ENCODE measurements at regions not wholly inside any gene's neighbourhood (a gene's known extent, or its start where the extent isn't known, plus 50 kb on each side); places are given as distances from the start of the nearest gene placed in this dataset.

GRCh38 chr16:55179852-55180585, 144.0 kb upstream of the IRX6 start:
- DNase-seq = no peak

GRCh38 chr16:55184052-55184451, 140.0 kb upstream of the IRX6 start:
- no peak for DNase-seq

GRCh38 chr16:55184619-55185018, 139.4 kb upstream of the IRX6 start:
- no peak for DNase-seq

- DNase-seq = no peak
These were observed 134.8 kb upstream of the IRX6 start for GRCh38 chr16:55189224-55189623.

GRCh38 chr16:55189682-55190636, 134.0 kb upstream of the IRX6 start:
- DNase-seq = no peak

- DNase-seq = no peak
These were observed 131.3 kb upstream of the IRX6 start for GRCh38 chr16:55192734-55193133.

GRCh38 chr16:55203570-55203969, 120.4 kb upstream of the IRX6 start:
- DNase-seq = no peak

- DNase-seq = no peak
These were observed 119.9 kb upstream of the IRX6 start for GRCh38 chr16:55204069-55204468.

GRCh38 chr16:55204923-55205322, 119.1 kb upstream of the IRX6 start:
- no peak for DNase-seq

GRCh38 chr16:55207693-55208428, 116.1 kb upstream of the IRX6 start:
- DNase-seq = no peak

GRCh38 chr16:55209626-55210025, 114.4 kb upstream of the IRX6 start:
- DNase-seq = no peak

GRCh38 chr16:55212791-55213190, 111.2 kb upstream of the IRX6 start:
- no peak for DNase-seq

- DNase-seq = no peak
These were observed 109.6 kb upstream of the IRX6 start for GRCh38 chr16:55214412-55214811.

GRCh38 chr16:55214974-55215494, 109.0 kb upstream of the IRX6 start:
- no peak for DNase-seq

GRCh38 chr16:55217392-55217791, 106.6 kb upstream of the IRX6 start:
- no peak for DNase-seq

GRCh38 chr16:55221836-55222235, 102.2 kb upstream of the IRX6 start:
- no peak for DNase-seq

GRCh38 chr16:55222486-55222885, 101.5 kb upstream of the IRX6 start:
- DNase-seq = no peak

GRCh38 chr16:55225972-55226542, 97.9 kb upstream of the IRX6 start:
- no peak for DNase-seq

GRCh38 chr16:55232822-55233221, 91.2 kb upstream of the IRX6 start:
- DNase-seq = no peak

GRCh38 chr16:55233464-55233863, 90.5 kb upstream of the IRX6 start:
- no peak for DNase-seq

GRCh38 chr16:55236655-55237054, 87.3 kb upstream of the IRX6 start:
- DNase-seq = no peak

- no peak for DNase-seq
These were observed 84.3 kb upstream of the IRX6 start for GRCh38 chr16:55239723-55240122.

GRCh38 chr16:55240888-55241287, 83.1 kb upstream of the IRX6 start:
- DNase-seq = no peak
